GM12878 (cell line): ENCODE measurements at regions not wholly inside any gene's neighbourhood (a gene's known extent, or its start where the extent isn't known, plus 50 kb on each side); places are given as distances from the start of the nearest gene placed in this dataset.

Experiments used
- ATAC-seq: fragments of 200-7000 bp; cut with Tn5 transposase; 3 replicates; pipeline ENCODE4 v1.9.1; 2020; ENCODE audit warnings: mild to moderate bottlenecking, moderate library complexity
- BruUV-seq: library from RNA; stranded (reverse); fragments of 400-500 nt; replicated peaks from 2 replicates; lab custom pipeline; 2021; lab: Mats Ljungman, UMichigan
- CTCF ChIA-PET: fragments of 300-600 bp; sonication (Branson Sonifier 250); formaldehyde crosslinking; extraction: SDS; loops from one replicate; lab custom pipeline; 2021; ENCODE audit warnings: inconsistent platforms; lab: Yijun Ruan, JAX
- POLR2A ChIA-PET: fragments of 350-600 bp; formaldehyde crosslinking; extraction: SDS; loops from one replicate; lab custom pipeline; 2021; ENCODE audit warnings: inconsistent platforms; lab: Charles Lee
- RAD21 ChIA-PET: fragments of 300-600 bp; sonication (Branson Sonifier 250); formaldehyde crosslinking; loops from one replicate; lab custom pipeline; 2023; ENCODE audit warnings: antibody characterized with exemption; ENCODE audit not compliant: unreplicated experiment; lab: Charles Lee
- SMC1A ChIA-PET: fragments of 300-600 bp; sonication (Branson Sonifier 250); formaldehyde crosslinking; loops from one replicate; lab custom pipeline; 2023; ENCODE audit not compliant: unreplicated experiment, uncharacterized antibody; lab: Charles Lee
- DNase-seq: peaks from one replicate; pipeline ENCODE4 v3.0.0-alpha.2; 2011; ENCODE audit warnings: low read depth, low spot score
- FAIRE-seq: peaks from 3 replicates; lab custom pipeline; 2011; peaks lifted over from hg19 to GRCh38; lab: Jason Lieb, UNC
- H2AFZ ChIP-seq: 2 replicates; pipeline ENCODE4 v1.6.0; 2011; ENCODE audit warnings: low read depth, low read length, control low read depth; ENCODE audit not compliant: control insufficient read depth
- H3K27ac ChIP-seq: 2 replicates; pipeline ENCODE4 v1.5.1; 2011; ENCODE audit warnings: control low read depth; ENCODE audit not compliant: control insufficient read depth, insufficient read depth
- H3K27me3 ChIP-seq, 2 experiments: replicated peaks in 1 of 2; 2 replicates each; pipeline versions ENCODE4 v1.6.0 to v1.6.1; 2011; ENCODE audit warnings: low read length in 1 of 2; ENCODE audit not compliant: control insufficient read depth in 2 of 2, insufficient read depth in 2 of 2
- H3K36me3 ChIP-seq, 2 experiments: 2 replicates each; pipeline ENCODE4 v1.5.1; 2011; ENCODE audit warnings: low read length in 1 of 2; ENCODE audit not compliant: control insufficient read depth in 2 of 2, insufficient read depth in 2 of 2
- H3K4me1 ChIP-seq: 2 replicates; pipeline ENCODE4 v1.6.1; 2011; ENCODE audit warnings: mild to moderate bottlenecking, low read length, moderate library complexity, mixed read lengths; ENCODE audit not compliant: control insufficient read depth, insufficient read depth
- H3K4me2 ChIP-seq: 2 replicates; pipeline ENCODE4 v1.6.0; 2011; ENCODE audit warnings: control low read depth; ENCODE audit not compliant: control insufficient read depth, insufficient read depth
- H3K4me3 ChIP-seq: fragments of 200-600 bp; sonication (generic); 2 replicates; pipeline ENCODE4 v1.5.1; 2016
- H3K79me2 ChIP-seq: 2 replicates; pipeline ENCODE4 v1.6.0; 2011; ENCODE audit warnings: low read length; ENCODE audit not compliant: control insufficient read depth, insufficient read depth
- H3K9ac ChIP-seq: 2 replicates; pipeline ENCODE4 v1.8.0; 2011; ENCODE audit warnings: low read length, control low read depth, mixed read lengths; ENCODE audit not compliant: control insufficient read depth, insufficient read depth
- H3K9me3 ChIP-seq: replicated peaks from 3 replicates; pipeline ENCODE4 v1.5.1; 2011; ENCODE audit warnings: mild to moderate bottlenecking, low read length; ENCODE audit not compliant: control insufficient read depth, insufficient read depth
- H4K20me1 ChIP-seq: 2 replicates; pipeline ENCODE4 v1.6.0; 2011; ENCODE audit not compliant: control insufficient read depth, insufficient read depth
- BCLAF1 ChIP-seq: fragments of 450-650 bp; IDR thresholded peaks from 2 replicates; pipeline ENCODE4 v1.6.1; 2017; ENCODE audit warnings: antibody characterized with exemption, mild to moderate bottlenecking, moderate library complexity
- CHD2 ChIP-seq: IDR thresholded peaks from 2 replicates; pipeline ENCODE4 v1.6.1; 2011; ENCODE audit warnings: low read depth, low read length, improper control_type of control experiment, borderline replicate concordance
- CUX1 ChIP-seq: IDR thresholded peaks from 2 replicates; pipeline ENCODE4 v1.6.1; 2012; ENCODE audit warnings: improper control_type of control experiment, low read depth, low read length; ENCODE audit not compliant: insufficient replicate concordance
- DPF2 ChIP-seq: fragments of 450-650 bp; IDR thresholded peaks from 2 replicates; pipeline ENCODE4 v1.6.1; 2017; ENCODE audit warnings: mild to moderate bottlenecking
- FOXM1 ChIP-seq: IDR thresholded peaks from 2 replicates; pipeline ENCODE4 v1.6.1; 2012; ENCODE audit warnings: low read depth, mild to moderate bottlenecking, inconsistent platforms, low read length, moderate library complexity
- GATAD2B ChIP-seq: fragments of 450-650 bp; conservative IDR thresholded peaks from 2 replicates; pipeline ENCODE4 v1.6.1; 2017; ENCODE audit warnings: low read depth, mild to moderate bottlenecking, moderate library complexity
- YBX1 ChIP-seq: fragments of 450-650 bp; IDR thresholded peaks from 2 replicates; pipeline ENCODE4 v1.6.1; 2016; ENCODE audit warnings: antibody characterized with exemption
- YY1 ChIP-seq: IDR thresholded peaks from 2 replicates; pipeline ENCODE4 v1.6.1; 2011; ENCODE audit warnings: low read depth, mild to moderate bottlenecking, low read length
- WGBS: methylation state at CpG from one replicate; pipeline ENCODE4 v1.1.6; 2016; ENCODE audit warnings: low lambda C conversion rate; ENCODE audit not compliant: insufficient replicate concordance, insufficient coverage; ENCODE audit errors: missing lambda C conversion rate; 5-methylcytosine and 5-hydroxymethylcytosine counted together
- in situ Hi-C: fragments of 300-500 bp; cut with MboI; formaldehyde crosslinking; loops from 9 replicates; pipeline ENCODE4 v1.14.3; 2018; ENCODE audit warnings: mixed read lengths
- intact Hi-C: fragments of 100-400 bp; cut with micrococcal nuclease; formaldehyde crosslinking; loops from one replicate; pipeline ENCODE4 v1.14.2; 2022; ENCODE audit not compliant: unreplicated experiment

GRCh38 chr6:120496661-120497060 lies 837.6 kb downstream of the TBC1D32 start:
- BruUV-seq: no TSS peak
- H3K4me3 ChIP-seq: no peak overlapping the region
- no peaks in the 10 kb centered on the region for H3K27me3 ChIP-seq
- WGBS: 0% methylated on average over 1 of the region's 1 CpG
- ATAC-seq (no peak), FAIRE-seq (no peak)
- intact Hi-C loops: no loop called here
- RAD21 ChIA-PET: no interaction called here
- H3K9me3 ChIP-seq: no peaks in the 10 kb centered on the region
- TF ChIP-seq CHD2 (no peak), GATAD2B (no peak), YBX1 (no peak), FOXM1 (no peak)
- TF ChIP-seq, all 136 proteins: peak for 0
- ChIA-PET POLR2A (no interaction called here), CTCF (no interaction called here), SMC1A (no interaction called here)
- DNase-seq: no peak
- no peaks in the 10 kb centered on the region for H4K20me1 ChIP-seq
- no peak overlapping the region for H3K9ac ChIP-seq
- no peak overlapping the region for H3K4me2 ChIP-seq
- no peak overlapping the region for H3K27ac ChIP-seq
- H3K36me3 ChIP-seq: no peaks in the 10 kb centered on the region
- in situ Hi-C loops: no loop called here
- H3K4me1 ChIP-seq: no peaks in the 10 kb centered on the region
- no peak overlapping the region for H2AFZ ChIP-seq
- no peaks in the 10 kb centered on the region for H3K79me2 ChIP-seq

GRCh38 chr6:120493505-120493904 lies 840.8 kb downstream of the TBC1D32 start:
- ChIA-PET RAD21 (no interaction called here), POLR2A (no interaction called here), SMC1A (no interaction called here), CTCF (no interaction called here)
- no TSS peak for BruUV-seq
- Histone ChIP-seq H4K20me1 (no peaks in the 10 kb centered on the region), H3K27me3 (no peaks in the 10 kb centered on the region), H3K27ac (no peak overlapping the region), H3K9me3 (no peaks in the 10 kb centered on the region), H2AFZ (no peak overlapping the region), H3K79me2 (no peaks in the 10 kb centered on the region), H3K4me1 (no peaks in the 10 kb centered on the region), H3K4me3 (no peak overlapping the region), H3K9ac (no peak overlapping the region), H3K4me2 (no peak overlapping the region), H3K36me3 (no peaks in the 10 kb centered on the region)
- FAIRE-seq (no peak), DNase-seq (no peak), ATAC-seq (no peak)
- intact Hi-C loops: no loop called here
- TF ChIP-seq DPF2 (no peak), CUX1 (no peak), BCLAF1 (no peak), YY1 (no peak)
- in situ Hi-C loops: no loop called here
